BLaER1 treated with 17β-estradiol and CSF1 and Interleukin-3, amounts not matched to agents 10 nM and 100 nM (cell line): ENCODE measurements at regions not wholly inside any gene's neighbourhood (a gene's known extent, or its start where the extent isn't known, plus 50 kb on each side); places are given as distances from the start of the nearest gene placed in this dataset.

Source experiments
- H3K27ac ChIP-seq, 11 experiments: shearing (Covaris generic); formaldehyde crosslinking; 2 replicates each; pipeline ENCODE4 v1.8.1; 2022
- H3K27me3 ChIP-seq, 11 experiments: shearing (Covaris generic); formaldehyde crosslinking; 2 replicates each; pipeline ENCODE4 v1.8.1; 2022
- H3K36me3 ChIP-seq, 11 experiments: shearing (Covaris generic); formaldehyde crosslinking; 2 replicates each; pipeline ENCODE4 v1.8.1; 2022
- H3K4me1 ChIP-seq, 10 experiments: shearing (Covaris generic); formaldehyde crosslinking; 2 replicates each; pipeline ENCODE4 v1.8.1; 2022
- H3K4me2 ChIP-seq, 11 experiments: shearing (Covaris generic); formaldehyde crosslinking; 2 replicates each; pipeline ENCODE4 v1.8.1; 2022
- H3K4me3 ChIP-seq, 10 experiments: shearing (Covaris generic); formaldehyde crosslinking; 2 replicates each; pipeline ENCODE4 v1.8.1; 2022
- H3K9ac ChIP-seq, 11 experiments: shearing (Covaris generic); formaldehyde crosslinking; 2 replicates each; pipeline ENCODE4 v1.8.1; 2022
- H3K9me3 ChIP-seq, 11 experiments: shearing (Covaris generic); formaldehyde crosslinking; replicated peaks in 1 of 11; 2 replicates each; pipeline ENCODE4 v1.8.1; 2022
- H4K20me1 ChIP-seq, 11 experiments: shearing (Covaris generic); formaldehyde crosslinking; 2 replicates each; pipeline ENCODE4 v1.8.1; 2022
- Cebpa-rat ChIP-seq, 11 experiments: shearing (Covaris generic); IDR thresholded peaks; 2 replicates each; pipeline ENCODE4 v1.8.1; 2022

DNA sequence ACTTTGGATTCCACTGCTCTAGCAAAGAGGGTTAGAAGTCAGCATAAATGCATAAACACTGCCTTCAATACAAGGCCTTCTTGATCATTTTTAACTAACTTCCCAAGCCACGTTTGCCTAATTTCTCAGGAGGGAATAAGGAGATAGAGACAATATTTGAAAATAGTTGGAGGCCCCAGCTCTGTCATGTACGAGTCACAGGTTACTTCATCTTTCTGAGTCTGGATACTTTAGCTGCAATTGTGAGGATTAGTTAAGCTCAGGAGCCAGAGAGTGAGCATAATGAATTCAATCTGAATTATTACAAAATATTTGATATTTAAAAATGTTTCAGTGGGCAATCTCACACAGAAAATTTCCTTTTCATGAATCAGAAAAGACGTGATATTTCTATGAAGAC is 298.9 kb downstream of the SHOX2 start:
- H3K4me3 ChIP-seq = no peak overlapping the region
- H3K9me3 ChIP-seq = 0 out of 22 replicates have a peak, but pooled peaks cover 0 to 1% (median 0%) of the 10 kb centered on the region in 11 experiments
- no peak overlapping the region for H3K4me2 ChIP-seq
- H4K20me1 ChIP-seq = no peaks in the 10 kb centered on the region
- no peaks in the 10 kb centered on the region for H3K4me1 ChIP-seq
- no peak for TF ChIP-seq Cebpa-rat (IDR thresholded peaks at IDR 0.05)
- no peak overlapping the region for H3K9ac ChIP-seq
- H3K27ac ChIP-seq = no peak overlapping the region
- H3K36me3 ChIP-seq = no peaks in the 10 kb centered on the region
- no peaks in the 10 kb centered on the region for H3K27me3 ChIP-seq

DNA sequence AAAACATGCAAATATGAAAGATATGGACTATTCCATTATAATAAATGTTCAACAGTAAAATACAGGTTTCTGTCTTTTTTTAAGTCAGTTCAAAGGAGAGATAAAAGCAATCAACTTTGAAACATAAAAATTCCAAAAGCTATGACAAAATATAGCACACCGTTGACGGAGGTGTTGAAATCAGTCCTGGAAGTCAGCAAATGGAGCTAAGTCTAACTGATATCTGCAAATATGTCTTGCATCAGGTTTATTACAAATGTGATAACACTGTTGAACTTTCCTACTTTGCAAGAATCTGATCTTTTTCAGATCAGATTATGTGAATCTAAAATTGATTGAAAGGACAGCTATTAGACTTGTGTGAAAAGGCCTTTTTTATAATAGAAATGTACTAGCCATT is 300.7 kb downstream of the SHOX2 start:
- no peaks in the 10 kb centered on the region for H3K27me3 ChIP-seq
- no peak overlapping the region for H3K27ac ChIP-seq
- H3K36me3 ChIP-seq = no peaks in the 10 kb centered on the region
- H3K9ac ChIP-seq = no peak overlapping the region
- H4K20me1 ChIP-seq = no peaks in the 10 kb centered on the region
- H3K9me3 ChIP-seq = peaks cover 0 to 8% (median 0%) of the 10 kb centered on the region in 11 experiments; a peak in 1 of 22 replicates
- H3K4me1 ChIP-seq = no peaks in the 10 kb centered on the region
- TF ChIP-seq Cebpa-rat (IDR thresholded peaks at IDR 0.05) = no peak
- H3K4me3 ChIP-seq = no peak overlapping the region
- no peak overlapping the region for H3K4me2 ChIP-seq

DNA sequence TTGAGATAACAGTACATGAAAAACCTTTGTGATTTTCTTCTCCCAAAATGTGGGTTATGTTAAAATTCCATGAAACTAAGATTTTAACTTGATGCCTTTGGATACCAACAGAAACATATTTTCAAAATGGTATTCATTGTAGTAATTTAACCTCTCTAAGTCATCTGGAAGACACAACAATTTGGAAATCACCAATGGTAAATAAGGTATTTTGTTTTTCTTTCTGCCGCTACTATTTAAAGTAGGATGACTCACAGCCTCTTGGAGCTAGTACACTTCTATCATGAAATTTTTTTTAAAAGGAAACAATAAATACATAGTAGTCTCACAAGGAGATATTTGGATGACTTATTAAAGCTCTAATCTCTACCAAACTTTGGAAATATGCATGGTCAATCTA is 291.6 kb upstream of the VEPH1 start:
- Histone ChIP-seq H3K9me3 (peaks cover 0 to 12% (median 10%) of the 10 kb centered on the region in 11 experiments; a peak in 13 of 22 replicates), H3K4me3 (no peak overlapping the region), H3K36me3 (no peaks in the 10 kb centered on the region), H4K20me1 (no peaks in the 10 kb centered on the region), H3K9ac (no peak overlapping the region), H3K4me2 (no peak overlapping the region), H3K4me1 (no peaks in the 10 kb centered on the region), H3K27me3 (no peaks in the 10 kb centered on the region), H3K27ac (no peak overlapping the region)
- no peak for TF ChIP-seq Cebpa-rat (IDR thresholded peaks at IDR 0.05)

DNA sequence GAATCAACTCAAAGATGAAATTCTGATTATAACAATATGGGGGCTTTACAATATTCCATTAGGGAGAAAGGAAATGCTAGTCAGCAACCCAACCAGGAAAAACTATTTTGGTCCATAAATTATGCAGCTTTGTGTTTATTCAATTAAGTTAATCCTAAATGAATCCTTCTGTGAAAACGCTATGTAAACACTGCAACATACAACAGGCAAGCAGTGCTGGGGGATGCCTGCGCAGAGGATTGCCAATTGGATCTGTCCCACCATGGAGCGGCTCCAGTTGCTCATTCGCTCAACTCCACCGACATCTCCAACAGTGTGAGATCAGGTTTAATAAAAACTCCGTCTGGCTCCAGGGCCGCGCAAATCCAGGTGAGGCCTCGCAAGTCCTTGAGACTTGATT is 290.5 kb upstream of the VEPH1 start:
- Histone ChIP-seq H3K4me1 (no peaks in the 10 kb centered on the region), H3K9ac (no peak overlapping the region), H3K27me3 (no peaks in the 10 kb centered on the region)

DNA sequence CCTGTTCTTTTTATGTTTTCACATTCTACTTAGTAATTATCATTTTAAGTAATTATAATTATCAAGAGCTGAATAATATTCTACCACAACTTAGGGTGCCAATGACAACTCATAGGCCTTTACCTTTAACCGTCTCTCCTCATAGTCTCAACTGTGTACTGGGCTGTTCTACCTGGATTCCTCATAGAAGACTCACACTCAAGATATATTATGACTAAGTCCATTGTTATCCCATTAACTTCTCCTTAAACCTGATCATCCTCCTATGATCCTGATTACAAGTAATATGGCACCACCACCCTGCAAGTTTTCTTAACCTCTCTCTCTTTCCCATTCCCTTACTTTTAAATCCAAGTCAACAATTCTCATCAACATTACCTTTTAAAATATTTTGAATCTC is 285.9 kb upstream of the VEPH1 start:
- no peaks in the 10 kb centered on the region for H3K27me3 ChIP-seq
- H3K36me3 ChIP-seq = no peaks in the 10 kb centered on the region
- H3K4me2 ChIP-seq = no peak overlapping the region
- no peak overlapping the region for H3K4me3 ChIP-seq
- no peaks in the 10 kb centered on the region for H4K20me1 ChIP-seq
- H3K4me1 ChIP-seq = no peaks in the 10 kb centered on the region
- no peak for TF ChIP-seq Cebpa-rat (IDR thresholded peaks at IDR 0.05)
- no peaks in the 10 kb centered on the region for H3K9me3 ChIP-seq
- no peak overlapping the region for H3K9ac ChIP-seq
- no peak overlapping the region for H3K27ac ChIP-seq

More for the DNA sequence above, 290.5 kb upstream of the VEPH1 start:
- no peaks in the 10 kb centered on the region for H3K36me3 ChIP-seq
- H3K27ac ChIP-seq = no peak overlapping the region
- no peak overlapping the region for H3K4me3 ChIP-seq
- H3K9me3 ChIP-seq = peaks cover 0 to 1% (median under 1%) of the 10 kb centered on the region in 11 experiments; a peak in 2 of 22 replicates
- H4K20me1 ChIP-seq = no peaks in the 10 kb centered on the region
- TF ChIP-seq Cebpa-rat (IDR thresholded peaks at IDR 0.05) = no peak
- no peak overlapping the region for H3K4me2 ChIP-seq

DNA sequence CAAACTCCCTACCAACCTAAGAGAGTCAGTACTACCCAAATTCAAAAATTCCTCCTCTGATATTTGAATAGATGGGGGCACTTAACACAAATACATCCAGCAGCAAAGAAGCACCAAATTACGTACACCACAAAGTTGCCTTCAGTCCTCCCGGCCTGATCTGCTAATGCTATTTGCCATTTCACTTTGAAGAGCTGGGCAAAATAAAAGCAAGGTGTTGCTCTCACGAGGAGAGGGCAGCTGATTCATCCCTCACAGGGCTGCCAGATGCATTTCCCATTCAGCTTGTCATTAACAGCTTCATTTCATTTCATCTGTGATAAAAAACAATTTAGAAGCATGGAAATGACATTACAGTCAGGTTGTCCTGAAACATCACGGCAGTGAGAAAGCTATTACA is 283.4 kb upstream of the VEPH1 start:
- H3K36me3 ChIP-seq = no peaks in the 10 kb centered on the region
- no peaks in the 10 kb centered on the region for H3K9me3 ChIP-seq
- no peaks in the 10 kb centered on the region for H3K27me3 ChIP-seq
- H3K9ac ChIP-seq = no peak overlapping the region
- no peaks in the 10 kb centered on the region for H4K20me1 ChIP-seq
- no peak for TF ChIP-seq Cebpa-rat (IDR thresholded peaks at IDR 0.05)
- H3K4me3 ChIP-seq = no peak overlapping the region
- H3K4me1 ChIP-seq = no peaks in the 10 kb centered on the region
- no peak overlapping the region for H3K4me2 ChIP-seq
- no peak overlapping the region for H3K27ac ChIP-seq

DNA sequence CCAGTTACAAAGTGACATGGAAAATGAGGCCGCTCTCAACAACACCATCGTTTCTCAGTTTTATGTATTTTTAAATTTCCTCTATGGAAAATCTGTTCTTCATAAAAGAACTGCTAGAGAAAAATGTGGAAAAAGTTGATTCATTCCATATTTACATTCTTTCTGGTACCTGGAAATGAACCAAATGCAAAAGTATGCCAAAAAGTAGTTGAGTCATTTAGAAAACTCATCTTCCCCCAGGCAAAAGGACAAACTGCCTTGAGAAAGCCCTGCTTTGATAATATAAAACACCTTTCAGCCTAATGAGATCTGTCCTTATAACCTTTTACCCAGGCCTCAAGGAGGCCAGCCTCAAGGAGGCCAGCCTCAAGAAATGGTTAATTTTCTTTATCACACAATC is 283.0 kb upstream of the VEPH1 start:
- Histone ChIP-seq H3K27me3 (no peaks in the 10 kb centered on the region), H3K4me1 (no peaks in the 10 kb centered on the region), H3K36me3 (no peaks in the 10 kb centered on the region), H3K4me3 (no peak overlapping the region), H3K9me3 (no peaks in the 10 kb centered on the region), H3K4me2 (no peak overlapping the region), H3K27ac (no peak overlapping the region), H4K20me1 (no peaks in the 10 kb centered on the region), H3K9ac (no peak overlapping the region)
- TF ChIP-seq Cebpa-rat (IDR thresholded peaks at IDR 0.05) = no peak

DNA sequence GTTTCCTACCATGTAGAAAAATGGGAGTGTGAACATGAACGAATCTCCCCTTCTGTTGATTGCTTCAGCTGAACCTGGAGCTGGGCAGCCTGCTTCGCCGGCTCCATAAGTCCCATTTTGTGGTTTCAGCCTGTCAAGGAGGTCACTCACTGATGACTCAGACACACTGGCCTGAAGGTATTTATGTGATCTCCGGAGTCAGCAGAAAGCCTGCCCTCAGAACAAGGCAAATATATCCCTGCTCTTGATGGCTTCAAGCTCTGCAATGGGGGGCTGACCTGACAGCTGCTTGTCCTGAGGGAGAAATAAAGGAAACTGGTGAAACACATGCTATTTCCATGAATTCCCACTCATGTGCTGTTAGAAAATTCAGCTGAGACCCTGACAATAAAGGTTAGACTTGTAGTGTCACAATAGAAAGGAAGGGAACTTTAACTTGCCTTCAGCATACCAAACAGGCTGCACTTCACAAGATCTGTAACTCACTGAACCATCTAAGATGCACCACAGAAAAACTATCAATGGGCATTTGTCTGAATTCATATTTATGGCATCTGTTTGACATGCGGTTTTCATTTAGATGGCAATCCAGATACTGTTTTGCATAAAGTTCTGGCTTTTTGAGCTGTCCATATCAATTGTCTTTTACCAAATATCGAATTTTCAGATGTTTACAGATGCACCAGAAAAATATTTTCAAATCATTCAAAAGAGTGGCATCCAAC is 282.0 kb upstream of the VEPH1 start:
- no peak overlapping the region for H3K9ac ChIP-seq
- no peak overlapping the region for H3K27ac ChIP-seq
- no peaks in the 10 kb centered on the region for H3K4me1 ChIP-seq
- no peaks in the 10 kb centered on the region for H3K27me3 ChIP-seq
- H3K9me3 ChIP-seq = no peaks in the 10 kb centered on the region
- no peak for TF ChIP-seq Cebpa-rat (IDR thresholded peaks at IDR 0.05)
- no peaks in the 10 kb centered on the region for H3K36me3 ChIP-seq
- no peak overlapping the region for H3K4me3 ChIP-seq
- no peaks in the 10 kb centered on the region for H4K20me1 ChIP-seq
- H3K4me2 ChIP-seq = no peak overlapping the region; a peak in 1 of 22 replicates

DNA sequence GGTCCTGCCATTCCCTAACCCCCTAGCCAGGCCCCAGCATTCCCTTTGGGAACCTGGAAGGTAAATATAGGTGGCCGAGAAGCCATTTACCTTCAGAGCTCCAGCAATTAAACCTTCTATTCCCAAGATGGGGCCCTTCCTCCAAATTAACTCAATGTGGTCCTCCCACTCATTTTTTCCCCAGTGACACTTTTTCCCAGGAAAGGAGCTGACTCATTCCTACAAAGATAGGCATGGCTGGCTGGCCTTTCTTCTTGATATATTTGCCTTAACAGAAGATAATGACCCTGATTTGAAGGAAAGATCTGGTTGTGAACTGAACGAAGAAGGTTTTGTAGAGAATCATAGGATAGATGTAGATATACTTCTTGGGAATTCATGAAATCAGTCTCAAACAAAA is 279.0 kb upstream of the VEPH1 start:
- Histone ChIP-seq H3K9ac (no peak overlapping the region), H3K4me2 (no peak overlapping the region), H3K4me3 (no peak overlapping the region), H3K9me3 (no peaks in the 10 kb centered on the region; a peak in 1 of 22 replicates), H4K20me1 (no peaks in the 10 kb centered on the region), H3K4me1 (no peaks in the 10 kb centered on the region), H3K27ac (no peak overlapping the region), H3K27me3 (no peaks in the 10 kb centered on the region), H3K36me3 (no peaks in the 10 kb centered on the region)
- TF ChIP-seq Cebpa-rat (IDR thresholded peaks at IDR 0.05) = no peak

DNA sequence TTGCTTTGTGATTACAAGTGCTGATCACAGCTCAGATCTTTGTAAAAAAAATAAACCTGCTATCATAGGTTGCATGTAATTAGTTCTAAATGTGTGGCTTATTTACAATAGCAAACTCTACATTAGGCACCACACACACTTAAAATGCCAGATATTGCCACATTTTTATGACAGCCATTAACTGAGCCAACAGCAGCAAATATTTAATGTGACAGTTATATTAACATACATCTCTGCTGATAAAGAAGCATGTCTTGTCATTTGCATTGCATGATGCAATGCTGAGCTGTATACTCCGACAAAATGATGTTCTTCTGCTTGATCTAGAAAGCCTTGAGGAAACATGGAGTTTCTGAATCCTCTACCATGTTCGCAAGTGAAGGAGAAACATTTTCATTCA is 273.6 kb upstream of the VEPH1 start:
- Histone ChIP-seq H3K27me3 (no peaks in the 10 kb centered on the region), H3K9ac (no peak overlapping the region), H3K4me3 (no peak overlapping the region), H3K4me2 (no peak overlapping the region), H4K20me1 (no peaks in the 10 kb centered on the region), H3K9me3 (no peaks in the 10 kb centered on the region; a peak in 1 of 22 replicates), H3K27ac (no peak overlapping the region), H3K4me1 (no peaks in the 10 kb centered on the region), H3K36me3 (no peaks in the 10 kb centered on the region)
- TF ChIP-seq Cebpa-rat (IDR thresholded peaks at IDR 0.05) = no peak
